OCI-LY3 (cell line): ENCODE measurements at regions not wholly inside any gene's neighbourhood (a gene's known extent, or its start where the extent isn't known, plus 50 kb on each side); places are given as distances from the start of the nearest gene placed in this dataset.
"Not testable (repeated sequence)": the region's sequence is repeated elsewhere in the genome, so short reads cannot be mapped to it uniquely, and the experiment has no call there.

Source experiments
- EZH2phosphoT487 ChIP-seq: fragments of 200-600 bp; shearing (Covaris generic); IDR thresholded peaks from 2 replicates; pipeline ENCODE4 v1.6.1; 2018; ENCODE audit warnings: antibody characterized with exemption, mixed run types, low read depth
- TF ChIP-seq, protein P1 (sequence below): fragments of 200-600, 300-600 bp; sonication (generic); IDR thresholded peaks from 2 replicates; pipeline ENCODE4 v1.5.1; 2014; ENCODE audit warnings: antibody characterized with exemption, low read length, low read depth

DNA sequence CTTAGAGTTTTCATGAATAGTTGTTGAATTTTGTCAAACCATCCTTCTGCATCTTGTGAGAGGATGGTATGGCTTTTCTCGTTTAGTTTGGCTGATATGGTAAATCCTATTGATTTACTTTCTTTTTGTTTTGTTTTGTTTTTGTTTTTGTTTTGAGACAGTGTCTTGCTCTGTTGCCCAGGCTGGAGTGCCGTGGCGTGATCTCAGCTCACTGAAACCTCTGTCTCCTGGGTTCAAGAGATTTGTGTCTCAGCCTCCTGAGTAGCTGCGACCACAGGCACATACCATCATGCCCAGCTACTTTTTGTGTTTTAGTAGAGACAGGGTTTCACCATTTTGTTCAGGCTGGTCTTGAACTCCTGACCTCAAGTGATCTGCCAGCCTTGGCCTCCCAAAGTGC lies 101.3 kb upstream of the HAO2 start:
- TF ChIP-seq, protein P1, sequence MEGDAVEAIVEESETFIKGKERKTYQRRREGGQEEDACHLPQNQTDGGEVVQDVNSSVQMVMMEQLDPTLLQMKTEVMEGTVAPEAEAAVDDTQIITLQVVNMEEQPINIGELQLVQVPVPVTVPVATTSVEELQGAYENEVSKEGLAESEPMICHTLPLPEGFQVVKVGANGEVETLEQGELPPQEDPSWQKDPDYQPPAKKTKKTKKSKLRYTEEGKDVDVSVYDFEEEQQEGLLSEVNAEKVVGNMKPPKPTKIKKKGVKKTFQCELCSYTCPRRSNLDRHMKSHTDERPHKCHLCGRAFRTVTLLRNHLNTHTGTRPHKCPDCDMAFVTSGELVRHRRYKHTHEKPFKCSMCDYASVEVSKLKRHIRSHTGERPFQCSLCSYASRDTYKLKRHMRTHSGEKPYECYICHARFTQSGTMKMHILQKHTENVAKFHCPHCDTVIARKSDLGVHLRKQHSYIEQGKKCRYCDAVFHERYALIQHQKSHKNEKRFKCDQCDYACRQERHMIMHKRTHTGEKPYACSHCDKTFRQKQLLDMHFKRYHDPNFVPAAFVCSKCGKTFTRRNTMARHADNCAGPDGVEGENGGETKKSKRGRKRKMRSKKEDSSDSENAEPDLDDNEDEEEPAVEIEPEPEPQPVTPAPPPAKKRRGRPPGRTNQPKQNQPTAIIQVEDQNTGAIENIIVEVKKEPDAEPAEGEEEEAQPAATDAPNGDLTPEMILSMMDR, result not testable (repeated sequence)
- not testable (repeated sequence) for TF ChIP-seq EZH2phosphoT487
